NT2/D1 (cell line): ENCODE measurements at regions not wholly inside any gene's neighbourhood (a gene's known extent, or its start where the extent isn't known, plus 50 kb on each side); places are given as distances from the start of the nearest gene placed in this dataset.

Experiments
- DNase-seq: peaks from one replicate; pipeline ENCODE4 v3.0.0-alpha.2; 2011; ENCODE audit warnings: low read depth, low spot score
- H3K27me3 ChIP-seq: 2 replicates; pipeline ENCODE4 v1.6.0; 2011; ENCODE audit warnings: mild to moderate bottlenecking; ENCODE audit not compliant: insufficient read length, insufficient read depth
- H3K36me3 ChIP-seq: 2 replicates; pipeline ENCODE4 v1.6.1; 2011; ENCODE audit warnings: mild to moderate bottlenecking, low read length, mixed read lengths; ENCODE audit not compliant: insufficient read depth, insufficient read length
- H3K4me1 ChIP-seq: 2 replicates; pipeline ENCODE4 v1.5.1; 2011; ENCODE audit not compliant: insufficient read depth, insufficient read length
- H3K4me3 ChIP-seq: 2 replicates; pipeline ENCODE4 v1.5.1; 2011; ENCODE audit warnings: low read depth; ENCODE audit not compliant: insufficient read length
- H3K9ac ChIP-seq: 2 replicates; pipeline ENCODE4 v1.6.0; 2011; ENCODE audit warnings: low read depth; ENCODE audit not compliant: insufficient read length
- H3K9me3 ChIP-seq: 2 replicates; pipeline ENCODE4 v1.5.1; 2011; ENCODE audit warnings: mild to moderate bottlenecking, low read length; ENCODE audit not compliant: insufficient read depth
- SUZ12 ChIP-seq: IDR thresholded peaks from 2 replicates; pipeline ENCODE4 v1.6.1; 2011; ENCODE audit not compliant: insufficient read length, insufficient read depth; ENCODE audit errors: extremely low read depth
- YY1 ChIP-seq: IDR thresholded peaks from 2 replicates; pipeline ENCODE4 v1.6.1; 2011; ENCODE audit not compliant: insufficient read length, insufficient read depth
- ZNF274 ChIP-seq: IDR thresholded peaks from 2 replicates; pipeline ENCODE4 v1.6.1; 2011; ENCODE audit warnings: mild to moderate bottlenecking, low read depth, low read length

DNA sequence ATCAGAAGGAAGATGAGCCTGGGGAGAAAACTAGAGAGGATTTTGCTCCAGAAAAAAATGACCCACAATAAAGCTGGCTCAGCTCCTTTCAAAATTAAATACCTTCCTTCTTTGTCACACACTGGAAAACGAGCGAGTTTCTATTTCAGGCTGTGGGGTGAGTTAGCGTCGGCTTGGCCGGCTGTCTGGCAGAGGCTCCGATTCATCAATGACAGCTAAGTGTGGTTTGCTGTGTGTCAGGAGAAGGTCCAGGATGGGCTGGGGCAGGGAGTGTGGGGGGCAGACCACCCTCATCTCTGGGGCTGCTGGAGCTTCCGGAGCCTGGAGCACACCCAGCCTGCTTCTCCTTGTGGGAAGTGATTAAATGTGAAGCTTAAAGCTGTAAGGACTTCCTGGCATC is 120.2 kb downstream of the ETS2 start:
- no peak for DNase-seq
- no peak overlapping the region for H3K4me3 ChIP-seq
- peaks cover 14% of the 10 kb centered on the region for H3K27me3 ChIP-seq
- no peaks in the 10 kb centered on the region for H3K36me3 ChIP-seq
- no peak overlapping the region for H3K9ac ChIP-seq
- no peaks in the 10 kb centered on the region for H3K4me1 ChIP-seq
- H3K9me3 ChIP-seq, result peaks cover 16% of the 10 kb centered on the region; the same call in 1 of the 2 replicates
- TF ChIP-seq YY1 (no peak), ZNF274 (no peak), SUZ12 (no peak)

GRCh38 chr21:38925478-38925877 is 119.7 kb downstream of the ETS2 start:
- H3K4me1 ChIP-seq, result no peaks in the 10 kb centered on the region
- no peak overlapping the region for H3K9ac ChIP-seq
- no peak for DNase-seq
- TF ChIP-seq SUZ12 (no peak), YY1 (no peak), ZNF274 (no peak)
- H3K9me3 ChIP-seq, result peaks cover 16% of the 10 kb centered on the region; the same call in 1 of the 2 replicates
- H3K27me3 ChIP-seq, result peaks cover 14% of the 10 kb centered on the region
- no peak overlapping the region for H3K4me3 ChIP-seq
- H3K36me3 ChIP-seq, result no peaks in the 10 kb centered on the region

GRCh38 chr21:38924954-38925353 is 119.2 kb downstream of the ETS2 start:
- Histone ChIP-seq H3K9ac (no peak overlapping the region), H3K36me3 (no peaks in the 10 kb centered on the region), H3K9me3 (peaks cover 13% of the 10 kb centered on the region; the same call in 1 of the 2 replicates), H3K4me1 (no peaks in the 10 kb centered on the region), H3K27me3 (peaks cover 14% of the 10 kb centered on the region), H3K4me3 (no peak overlapping the region)
- TF ChIP-seq YY1 (no peak), SUZ12 (no peak), ZNF274 (no peak)
- DNase-seq, result no peak

DNA sequence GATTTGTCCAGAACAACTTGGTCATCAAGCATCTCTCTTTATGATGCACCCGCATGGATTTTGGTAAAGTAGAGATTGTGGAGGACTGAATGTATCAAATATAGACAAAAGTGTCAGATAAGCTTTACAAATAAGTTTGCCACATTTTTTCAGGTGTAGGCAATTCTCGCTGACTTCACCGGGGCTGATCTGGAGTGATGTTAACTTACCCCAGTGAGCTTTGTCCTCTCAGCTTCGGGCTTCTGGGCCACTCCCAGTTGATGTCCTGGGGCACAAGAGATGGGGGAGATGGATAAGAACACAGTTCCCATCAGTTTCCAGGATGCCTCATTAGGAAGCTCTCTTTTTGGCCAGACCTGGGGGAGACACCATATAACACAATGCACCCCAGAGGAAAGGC is 117.7 kb downstream of the ETS2 start:
- no peak overlapping the region for H3K4me3 ChIP-seq
- no peaks in the 10 kb centered on the region for H3K9me3 ChIP-seq
- H3K4me1 ChIP-seq, result no peaks in the 10 kb centered on the region
- H3K9ac ChIP-seq, result no peak overlapping the region
- no peaks in the 10 kb centered on the region for H3K36me3 ChIP-seq
- peaks cover 14% of the 10 kb centered on the region for H3K27me3 ChIP-seq
- TF ChIP-seq SUZ12, result no peak
- no peak for TF ChIP-seq YY1
- TF ChIP-seq ZNF274, result no peak
- DNase-seq, result no peak

- no peak overlapping the region for H3K9ac ChIP-seq
- H3K9me3 ChIP-seq, result no peaks in the 10 kb centered on the region
- no peak for TF ChIP-seq YY1
- TF ChIP-seq SUZ12, result no peak
- TF ChIP-seq ZNF274, result no peak
- H3K36me3 ChIP-seq, result no peaks in the 10 kb centered on the region
- H3K27me3 ChIP-seq, result peaks cover 14% of the 10 kb centered on the region
- H3K4me3 ChIP-seq, result no peak overlapping the region
- DNase-seq, result no peak
- no peaks in the 10 kb centered on the region for H3K4me1 ChIP-seq
Measured at GRCh38 chr21:38922474-38923235, 116.9 kb downstream of the ETS2 start.

- Histone ChIP-seq H3K9me3 (no peaks in the 10 kb centered on the region), H3K4me1 (no peaks in the 10 kb centered on the region), H3K9ac (no peak overlapping the region), H3K36me3 (no peaks in the 10 kb centered on the region), H3K4me3 (no peak overlapping the region), H3K27me3 (peaks cover 13% of the 10 kb centered on the region)
- no peak for DNase-seq
- TF ChIP-seq SUZ12, result no peak
- TF ChIP-seq YY1, result no peak
- TF ChIP-seq ZNF274, result no peak
Measured at GRCh38 chr21:38921511-38922251, 116.0 kb downstream of the ETS2 start.
